ENCODE measurements at regions not wholly inside any gene's neighbourhood (a gene's known extent, or its start where the extent isn't known, plus 50 kb on each side); places are given as distances from the start of the nearest gene placed in this dataset.

GRCh38 chr2:104415284-104415683 lies 438.6 kb upstream of the POU3F3 start:
- DNase-seq = no peak

- DNase-seq = no peak
Observed at GRCh38 chr2:104416339-104417000, 437.4 kb upstream of the POU3F3 start.

GRCh38 chr2:104420420-104420819 lies 433.5 kb upstream of the POU3F3 start:
- DNase-seq = no peak

GRCh38 chr2:104420953-104421352 lies 433.0 kb upstream of the POU3F3 start:
- DNase-seq = no peak

- no peak for DNase-seq
Observed at GRCh38 chr2:104425850-104426595, 427.9 kb upstream of the POU3F3 start.

- no peak for DNase-seq
Observed at GRCh38 chr2:104428155-104428554, 425.8 kb upstream of the POU3F3 start.

GRCh38 chr2:104429639-104430358 lies 424.1 kb upstream of the POU3F3 start:
- no peak for DNase-seq

GRCh38 chr2:104430359-104430740 lies 423.6 kb upstream of the POU3F3 start:
- no peak for DNase-seq

- no peak for DNase-seq
Observed at GRCh38 chr2:104430852-104431251, 423.1 kb upstream of the POU3F3 start.

GRCh38 chr2:104431701-104432121 lies 422.2 kb upstream of the POU3F3 start:
- DNase-seq = no peak

- DNase-seq = no peak
Observed at GRCh38 chr2:104432401-104432800, 421.5 kb upstream of the POU3F3 start.

GRCh38 chr2:104432991-104433390 lies 420.9 kb upstream of the POU3F3 start:
- no peak for DNase-seq

GRCh38 chr2:104433657-104434056 lies 420.3 kb upstream of the POU3F3 start:
- no peak for DNase-seq

- no peak for DNase-seq
Observed at GRCh38 chr2:104434318-104434792, 419.6 kb upstream of the POU3F3 start.

GRCh38 chr2:104434966-104435365 lies 418.9 kb upstream of the POU3F3 start:
- no peak for DNase-seq

GRCh38 chr2:104438481-104438880 lies 415.4 kb upstream of the POU3F3 start:
- DNase-seq = no peak

- no peak for DNase-seq
Observed at GRCh38 chr2:104443145-104443544, 410.8 kb upstream of the POU3F3 start.

- no peak for DNase-seq
Observed at GRCh38 chr2:104444392-104444791, 409.5 kb upstream of the POU3F3 start.

- DNase-seq = no peak
Observed at GRCh38 chr2:104444889-104445288, 409.0 kb upstream of the POU3F3 start.

GRCh38 chr2:104447831-104448434 lies 406.0 kb upstream of the POU3F3 start:
- no peak for DNase-seq

GRCh38 chr2:104448661-104449440 lies 405.1 kb upstream of the POU3F3 start:
- no peak for DNase-seq

- no peak for DNase-seq
Observed at GRCh38 chr2:104452558-104452957, 401.4 kb upstream of the POU3F3 start.

GRCh38 chr2:104462731-104463130 lies 391.2 kb upstream of the POU3F3 start:
- no peak for DNase-seq
